OCI-LY3 (cell line): ENCODE measurements at regions not wholly inside any gene's neighbourhood (a gene's known extent, or its start where the extent isn't known, plus 50 kb on each side); places are given as distances from the start of the nearest gene placed in this dataset.

Source experiments
- H2AFZ ChIP-seq: fragments of 200-600, 300-600 bp; shearing (Covaris generic); 2 replicates; pipeline ENCODE4 v1.6.0; 2014; ENCODE audit warnings: antibody characterized with exemption, low read depth, low read length
- H3K27ac ChIP-seq: fragments of 200-600, 300-600 bp; sonication (generic); 2 replicates; pipeline ENCODE4 v1.5.1; 2014; ENCODE audit warnings: mild to moderate bottlenecking, low read length, moderate library complexity, mixed read lengths
- H3K27me3 ChIP-seq: fragments of 200-600, 300-600 bp; sonication (generic); 2 replicates; pipeline ENCODE4 v1.6.1; 2014; ENCODE audit warnings: low read depth, low read length, mixed read lengths
- H3K36me3 ChIP-seq: fragments of 200-600, 300-600 bp; sonication (generic); replicated peaks from 2 replicates; pipeline ENCODE3; 2014; ENCODE audit warnings: low read depth, low read length, mixed read lengths
- H3K4me1 ChIP-seq: fragments of 300-600, 200-600 bp; sonication (generic); 2 replicates; pipeline ENCODE4 v1.6.1; 2014; ENCODE audit warnings: low read length, mixed read lengths
- H3K4me2 ChIP-seq: fragments of 200-600, 300-600 bp; sonication (generic); 2 replicates; pipeline ENCODE4 v1.6.1; 2014; ENCODE audit warnings: low read length, mixed read lengths
- H3K4me3 ChIP-seq: fragments of 300-600, 200-600 bp; sonication (generic); 2 replicates; pipeline ENCODE4 v1.5.1; 2014; ENCODE audit warnings: antibody characterized with exemption, mild to moderate bottlenecking, low read length, moderate library complexity
- H3K79me2 ChIP-seq: fragments of 300-600, 200-600 bp; shearing (Covaris generic); 2 replicates; pipeline ENCODE4 v1.6.1; 2014; ENCODE audit warnings: mild to moderate bottlenecking, low read length, mixed read lengths
- H3K9ac ChIP-seq: fragments of 300-600, 200-600 bp; shearing (Covaris generic); 2 replicates; pipeline ENCODE4 v1.6.0; 2014; ENCODE audit warnings: mild to moderate bottlenecking, low read length, moderate library complexity
- H3K9me3 ChIP-seq: fragments of 200-600, 300-600 bp; shearing (Covaris generic); 2 replicates; pipeline ENCODE4 v1.6.1; 2014; ENCODE audit warnings: low read length, mixed read lengths; ENCODE audit not compliant: insufficient read depth
- H4K20me1 ChIP-seq: fragments of 200-600, 300-600 bp; sonication (generic); 2 replicates; pipeline ENCODE4 v1.6.1; 2016; ENCODE audit warnings: low read length, mixed read lengths; ENCODE audit not compliant: insufficient read depth
- CTCF ChIP-seq: fragments of 200-600, 300-600 bp; sonication (generic); IDR thresholded peaks from 2 replicates; pipeline ENCODE4 v1.5.1; 2014; ENCODE audit warnings: antibody characterized with exemption, low read length, low read depth
- EZH2phosphoT487 ChIP-seq: fragments of 200-600 bp; shearing (Covaris generic); IDR thresholded peaks from 2 replicates; pipeline ENCODE4 v1.6.1; 2018; ENCODE audit warnings: antibody characterized with exemption, mixed run types, low read depth

- Histone ChIP-seq H3K27ac (no peak overlapping the region), H4K20me1 (no peaks in the 10 kb centered on the region), H3K4me1 (no peaks in the 10 kb centered on the region), H3K4me3 (no peak overlapping the region), H2AFZ (no peak overlapping the region), H3K79me2 (no peaks in the 10 kb centered on the region), H3K9me3 (no peaks in the 10 kb centered on the region), H3K36me3 (no peaks in the 10 kb centered on the region), H3K9ac (no peak overlapping the region), H3K27me3 (no peaks in the 10 kb centered on the region), H3K4me2 (no peak overlapping the region)
- no peak for TF ChIP-seq CTCF
These were observed 677.6 kb downstream of the SOCS6 start for GRCh38 chr18:70966419-70966818.

GRCh38 chr18:70961939-70962338 is 673.1 kb downstream of the SOCS6 start:
- H3K4me2 ChIP-seq, result no peak overlapping the region
- no peaks in the 10 kb centered on the region for H3K27me3 ChIP-seq
- no peak overlapping the region for H3K9ac ChIP-seq
- no peak overlapping the region for H3K27ac ChIP-seq
- H3K9me3 ChIP-seq, result no peaks in the 10 kb centered on the region
- no peaks in the 10 kb centered on the region for H3K79me2 ChIP-seq
- no peaks in the 10 kb centered on the region for H3K36me3 ChIP-seq
- no peaks in the 10 kb centered on the region for H4K20me1 ChIP-seq
- no peak overlapping the region for H2AFZ ChIP-seq
- no peak overlapping the region for H3K4me3 ChIP-seq
- no peaks in the 10 kb centered on the region for H3K4me1 ChIP-seq
- TF ChIP-seq EZH2phosphoT487 (no peak), CTCF (no peak)

- TF ChIP-seq EZH2phosphoT487 (no peak), CTCF (no peak)
- Histone ChIP-seq H3K4me3 (no peak overlapping the region), H3K27ac (no peak overlapping the region), H3K79me2 (no peaks in the 10 kb centered on the region), H3K9ac (no peak overlapping the region), H3K27me3 (no peaks in the 10 kb centered on the region), H3K9me3 (no peaks in the 10 kb centered on the region), H4K20me1 (no peaks in the 10 kb centered on the region), H3K4me1 (no peaks in the 10 kb centered on the region), H3K36me3 (no peaks in the 10 kb centered on the region), H2AFZ (no peak overlapping the region), H3K4me2 (no peak overlapping the region)
These were observed 667.7 kb downstream of the SOCS6 start for GRCh38 chr18:70956554-70956953.

GRCh38 chr18:70936160-70936559 is 647.3 kb downstream of the SOCS6 start:
- Histone ChIP-seq H3K4me1 (no peaks in the 10 kb centered on the region), H3K9ac (no peak overlapping the region), H3K79me2 (no peaks in the 10 kb centered on the region), H4K20me1 (no peaks in the 10 kb centered on the region), H3K27ac (no peak overlapping the region), H3K9me3 (no peaks in the 10 kb centered on the region), H3K4me2 (no peak overlapping the region), H2AFZ (no peak overlapping the region), H3K36me3 (no peaks in the 10 kb centered on the region), H3K27me3 (no peaks in the 10 kb centered on the region), H3K4me3 (no peak overlapping the region)
- TF ChIP-seq CTCF (no peak), EZH2phosphoT487 (no peak)
